Eye (tissue), 1 donor: ENCODE measurements at regions not wholly inside any gene's neighbourhood (a gene's known extent, or its start where the extent isn't known, plus 50 kb on each side); places are given as distances from the start of the nearest gene placed in this dataset.

Source experiments
- DNase-seq: peaks from one replicate; pipeline ENCODE4 v3.0.0-alpha.2; 2015

- peak; percentile 43 for DNase-seq
Measured at GRCh38 chr11:123302751-123303195, 107.7 kb upstream of the CLMP start.

GRCh38 chr11:123301696-123302400 is 106.8 kb upstream of the CLMP start:
- peak; percentile 90 for DNase-seq

GRCh38 chr11:123301013-123301591 is 106.1 kb upstream of the CLMP start:
- no peak for DNase-seq

- DNase-seq, result no peak
Measured at GRCh38 chr11:123299721-123300120, 104.7 kb upstream of the CLMP start.

GRCh38 chr11:123298488-123299447 is 103.7 kb upstream of the CLMP start:
- no peak for DNase-seq

- no peak for DNase-seq
Measured at GRCh38 chr11:123292647-123293046, 97.6 kb upstream of the CLMP start.

GRCh38 chr11:123291201-123291869 is 96.3 kb upstream of the CLMP start:
- no peak for DNase-seq

- DNase-seq, result no peak
Measured at GRCh38 chr11:123286761-123287160, 91.7 kb upstream of the CLMP start.

- no peak for DNase-seq
Measured at GRCh38 chr11:123286255-123286654, 91.2 kb upstream of the CLMP start.

GRCh38 chr11:123284454-123284853 is 89.4 kb upstream of the CLMP start:
- no peak for DNase-seq

GRCh38 chr11:123282597-123282996 is 87.5 kb upstream of the CLMP start:
- no peak for DNase-seq

- no peak for DNase-seq
Measured at GRCh38 chr11:123273616-123274015, 78.6 kb upstream of the CLMP start.

GRCh38 chr11:123272565-123272964 is 77.5 kb upstream of the CLMP start:
- no peak for DNase-seq

- DNase-seq, result no peak
Measured at GRCh38 chr11:123268156-123268555, 73.1 kb upstream of the CLMP start.

- DNase-seq, result no peak
Measured at GRCh38 chr11:123265951-123266350, 70.9 kb upstream of the CLMP start.

GRCh38 chr11:123264431-123264780 is 69.4 kb upstream of the CLMP start:
- no peak for DNase-seq

GRCh38 chr11:123261345-123262106 is 66.5 kb upstream of the CLMP start:
- DNase-seq, result peak; percentile 91

GRCh38 chr11:123260511-123261211 is 65.6 kb upstream of the CLMP start:
- no peak for DNase-seq

GRCh38 chr11:123258877-123259276 is 63.8 kb upstream of the CLMP start:
- no peak for DNase-seq

- no peak for DNase-seq
Measured at GRCh38 chr11:123257370-123257769, 62.3 kb upstream of the CLMP start.

GRCh38 chr11:123255909-123256308 is 60.9 kb upstream of the CLMP start:
- DNase-seq, result peak; percentile 70

GRCh38 chr11:123254357-123254756 is 59.3 kb upstream of the CLMP start:
- DNase-seq, result no peak
